Dedifferentiated amniotic fluid mesenchymal stem cell (primary cell): ENCODE measurements at regions not wholly inside any gene's neighbourhood (a gene's known extent, or its start where the extent isn't known, plus 50 kb on each side); places are given as distances from the start of the nearest gene placed in this dataset.
"Not testable (repeated sequence)": the region's sequence is repeated elsewhere in the genome, so short reads cannot be mapped to it uniquely, and the experiment has no call there.

Source experiments
- DNase-seq: peaks from one replicate; pipeline ENCODE4 v3.0.0-alpha.2; 2016; ENCODE audit errors: extremely low spot score

- DNase-seq: no peak
These were observed 191.5 kb downstream of the MCHR2 start for GRCh38 chr6:99802396-99803031.

- no peak for DNase-seq
These were observed 185.0 kb downstream of the MCHR2 start for GRCh38 chr6:99808992-99809391.

DNA sequence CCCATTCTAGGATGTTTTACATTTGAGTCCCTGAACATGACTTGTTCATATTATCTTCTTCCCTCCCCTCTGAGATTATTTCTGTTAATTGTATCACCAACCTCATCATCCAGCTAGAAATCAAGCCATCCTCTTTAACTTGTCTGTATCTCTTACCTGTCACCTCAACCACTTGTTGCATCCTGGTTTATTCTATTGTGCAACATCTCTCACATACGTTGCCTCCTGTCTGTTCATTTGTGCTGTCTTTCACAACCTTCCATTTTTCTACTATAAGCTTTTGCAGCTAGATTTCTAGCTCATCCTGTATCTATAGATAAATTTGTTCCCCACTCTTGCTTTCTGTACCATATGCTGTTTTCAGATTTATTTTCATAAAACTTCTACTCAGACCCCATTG is 183.7 kb downstream of the MCHR2 start:
- no peak for DNase-seq

GRCh38 chr6:99810942-99811620 is 182.9 kb downstream of the MCHR2 start:
- DNase-seq: no peak

GRCh38 chr6:99811636-99812035 is 182.4 kb downstream of the MCHR2 start:
- DNase-seq: no peak

DNA sequence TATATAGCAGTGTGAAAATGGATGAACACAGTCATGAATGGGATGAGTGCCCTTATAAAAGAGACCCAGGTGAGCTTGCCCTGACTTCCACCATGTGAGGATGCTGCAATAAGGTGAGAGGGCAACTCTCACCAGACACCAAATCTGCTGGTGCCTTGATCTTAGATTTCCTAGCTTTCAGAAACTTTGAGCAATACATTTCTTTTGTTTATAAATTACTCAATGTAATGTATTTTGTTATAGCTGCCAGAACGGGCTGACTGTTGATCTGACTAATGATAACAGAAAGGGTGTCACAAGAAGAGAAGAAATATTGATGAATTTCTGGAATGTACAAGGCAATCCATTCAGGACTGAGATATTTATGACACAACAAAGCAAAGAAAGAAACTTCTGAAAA is 180.5 kb downstream of the MCHR2 start:
- DNase-seq: no peak

DNA sequence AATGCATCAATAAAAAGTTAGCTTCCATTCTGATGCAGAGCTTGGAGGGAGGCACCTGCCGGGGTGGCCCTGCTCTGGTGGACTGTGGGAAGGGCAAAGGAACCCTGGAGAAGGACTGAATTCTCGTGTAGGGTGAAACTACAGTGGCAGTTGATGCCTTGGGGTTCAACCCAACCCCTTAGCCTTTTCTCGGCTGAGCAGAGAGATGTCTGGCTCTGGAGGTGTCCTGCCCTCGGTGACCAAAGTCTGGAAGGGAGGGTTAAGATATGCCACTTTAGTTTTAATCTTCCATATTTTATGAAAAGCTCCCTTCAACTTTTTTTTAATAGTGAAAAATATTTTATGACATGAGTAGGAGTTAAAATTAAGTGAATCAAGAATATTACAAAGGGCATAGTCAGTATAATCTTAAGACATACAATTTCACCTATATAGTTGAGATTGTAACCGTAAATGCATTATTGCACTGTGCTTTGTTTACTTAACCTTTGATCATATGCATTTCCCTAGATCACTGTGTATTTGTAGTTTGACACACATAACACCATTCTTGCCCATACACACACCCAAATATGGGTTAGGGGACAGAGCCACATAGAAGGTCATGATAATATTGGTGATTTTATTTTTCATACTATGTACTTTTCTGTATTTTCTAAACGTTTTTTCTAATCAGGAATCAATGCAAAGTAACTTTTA is 179.6 kb downstream of the MCHR2 start:
- no peak for DNase-seq

GRCh38 chr6:99816795-99817194 is 177.2 kb downstream of the MCHR2 start:
- DNase-seq: no peak

GRCh38 chr6:99818161-99818560 is 175.9 kb downstream of the MCHR2 start:
- no peak for DNase-seq

DNA sequence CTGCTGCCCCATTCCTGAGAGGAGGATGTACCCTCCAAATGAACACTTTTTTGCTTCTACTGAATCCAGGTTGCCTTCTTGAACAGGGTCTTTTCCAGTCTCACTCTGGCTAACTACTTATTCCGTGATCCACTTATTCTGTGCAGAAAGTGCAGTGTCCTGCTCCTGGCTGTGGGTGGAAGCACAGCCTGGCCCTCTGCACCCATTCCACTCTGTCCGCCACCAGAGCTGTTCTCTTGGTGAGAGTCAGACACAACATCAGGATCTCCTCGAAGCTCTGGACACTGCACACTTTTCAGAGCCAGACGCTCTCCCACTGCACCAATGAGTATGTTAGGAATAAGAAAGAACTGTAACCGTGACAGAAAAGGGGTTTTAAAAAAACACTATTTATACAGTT is 174.2 kb downstream of the MCHR2 start:
- no peak for DNase-seq

- DNase-seq: no peak
These were observed 172.9 kb downstream of the MCHR2 start for GRCh38 chr6:99821164-99821563.

- peak; percentile 41 for DNase-seq
These were observed 171.1 kb downstream of the MCHR2 start for GRCh38 chr6:99822741-99823512.

DNA sequence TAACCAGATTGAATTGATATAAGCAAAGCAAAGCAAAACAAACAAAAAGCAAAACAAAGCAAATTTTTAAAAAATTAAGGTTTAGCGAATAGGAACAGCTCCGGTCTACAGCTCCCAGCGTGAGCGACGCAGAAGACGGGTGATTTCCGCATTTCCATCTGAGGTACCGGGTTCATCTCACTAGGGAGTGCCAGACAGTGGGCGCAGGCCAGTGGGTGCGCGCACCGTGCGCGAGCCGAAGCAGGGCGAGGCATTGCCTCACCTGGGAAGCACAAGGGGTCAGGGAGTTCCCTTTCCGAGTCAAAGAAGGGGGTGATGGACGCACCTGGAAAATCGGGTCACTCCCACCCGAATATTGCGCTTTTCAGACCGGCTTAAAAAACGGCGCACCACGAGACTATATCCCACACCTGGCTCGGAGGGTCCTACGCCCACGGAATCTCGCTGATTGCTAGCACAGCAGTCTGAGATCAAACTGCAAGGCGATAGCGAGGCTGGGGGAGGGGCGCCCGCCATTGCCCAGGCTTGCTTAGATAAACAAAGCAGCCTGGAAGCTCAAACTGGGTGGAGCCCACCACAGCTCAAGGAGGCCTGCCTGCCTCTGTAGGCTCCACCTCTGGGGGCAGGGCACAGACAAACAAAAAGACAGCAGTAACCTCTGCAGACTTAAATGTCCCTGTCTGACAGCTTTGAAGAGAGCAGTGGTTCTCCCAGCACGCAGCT is 170.3 kb downstream of the MCHR2 start:
- not testable (repeated sequence) for DNase-seq

GRCh38 chr6:99833034-99833433 is 161.0 kb downstream of the MCHR2 start:
- DNase-seq: no peak

GRCh38 chr6:99836471-99836870 is 157.6 kb downstream of the MCHR2 start:
- no peak for DNase-seq

GRCh38 chr6:99838607-99839006 is 155.4 kb downstream of the MCHR2 start:
- DNase-seq: no peak

- no peak for DNase-seq
These were observed 152.7 kb downstream of the MCHR2 start for GRCh38 chr6:99841297-99841696.

- no peak for DNase-seq
These were observed 148.0 kb downstream of the MCHR2 start for GRCh38 chr6:99846006-99846405.

- no peak for DNase-seq
These were observed 143.2 kb downstream of the MCHR2 start for GRCh38 chr6:99850841-99851240.

- DNase-seq: no peak
These were observed 142.0 kb downstream of the MCHR2 start for GRCh38 chr6:99852031-99852430.

DNA sequence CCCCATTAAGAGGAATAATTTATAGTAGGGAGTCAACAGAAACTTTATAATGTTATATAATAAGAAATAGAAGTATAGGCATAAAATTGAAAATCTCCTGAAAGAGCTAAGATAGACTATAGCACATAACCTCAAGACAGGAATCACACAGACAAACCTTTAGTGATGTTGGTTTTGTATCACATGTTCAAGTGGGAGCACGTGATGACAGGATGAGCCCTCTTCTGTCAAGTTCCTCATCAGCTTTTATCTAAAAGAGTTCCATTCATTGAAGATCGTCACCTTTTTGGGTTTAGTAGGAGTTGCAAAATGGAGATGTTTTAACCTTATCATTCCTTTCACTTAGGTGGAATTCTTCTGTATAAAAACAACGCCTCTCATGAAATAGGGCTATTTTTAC is 127.0 kb downstream of the MCHR2 start:
- no peak for DNase-seq
